NOMO-1 (cell line): ENCODE measurements at regions not wholly inside any gene's neighbourhood (a gene's known extent, or its start where the extent isn't known, plus 50 kb on each side); places are given as distances from the start of the nearest gene placed in this dataset.

ENCODE experiments used
- DNase-seq, 2 experiments: peaks; one replicate each; lab custom pipeline; 2025; ENCODE audit not compliant: unreplicated experiment in 2 of 2; lab: John Stamatoyannopoulos, UW

DNA sequence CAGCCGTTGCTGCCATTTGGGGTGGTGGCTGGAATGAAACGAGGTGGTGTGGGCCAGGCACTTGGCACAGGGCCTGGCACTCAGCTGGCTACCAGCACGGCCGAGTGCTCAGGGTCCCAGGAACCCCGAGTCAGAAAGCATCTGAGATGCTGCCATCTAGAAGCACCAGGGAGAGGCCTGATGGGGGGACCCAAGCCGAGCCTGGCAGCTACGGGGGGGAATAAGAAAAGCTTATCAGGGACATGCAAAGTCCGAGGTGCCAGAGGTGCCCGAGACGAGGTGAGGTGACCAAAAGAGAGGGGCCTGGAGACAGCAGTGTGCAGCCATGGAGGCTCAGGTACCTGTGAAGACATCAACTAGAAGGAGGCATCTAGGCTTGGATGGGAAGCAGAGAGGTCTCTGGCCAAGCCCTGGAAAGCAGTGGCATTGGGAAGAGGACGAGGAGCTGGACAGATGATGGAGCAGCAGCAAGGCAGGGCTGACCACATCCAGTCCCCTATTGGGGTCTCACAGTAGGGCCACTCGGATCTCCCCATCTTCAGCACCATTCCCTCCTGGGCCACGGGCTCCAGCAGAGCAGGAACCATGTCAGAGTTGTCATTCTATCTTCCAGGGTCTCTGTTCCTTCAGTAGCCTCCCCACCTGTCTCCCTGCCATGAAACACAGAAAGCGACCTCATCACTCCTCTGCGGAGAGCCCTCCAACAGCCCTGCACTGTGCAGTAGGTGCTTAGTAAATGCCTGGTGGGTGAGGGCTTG, 59.3 kb upstream of the DIO3 start:
- DNase-seq, result no peak

DNA sequence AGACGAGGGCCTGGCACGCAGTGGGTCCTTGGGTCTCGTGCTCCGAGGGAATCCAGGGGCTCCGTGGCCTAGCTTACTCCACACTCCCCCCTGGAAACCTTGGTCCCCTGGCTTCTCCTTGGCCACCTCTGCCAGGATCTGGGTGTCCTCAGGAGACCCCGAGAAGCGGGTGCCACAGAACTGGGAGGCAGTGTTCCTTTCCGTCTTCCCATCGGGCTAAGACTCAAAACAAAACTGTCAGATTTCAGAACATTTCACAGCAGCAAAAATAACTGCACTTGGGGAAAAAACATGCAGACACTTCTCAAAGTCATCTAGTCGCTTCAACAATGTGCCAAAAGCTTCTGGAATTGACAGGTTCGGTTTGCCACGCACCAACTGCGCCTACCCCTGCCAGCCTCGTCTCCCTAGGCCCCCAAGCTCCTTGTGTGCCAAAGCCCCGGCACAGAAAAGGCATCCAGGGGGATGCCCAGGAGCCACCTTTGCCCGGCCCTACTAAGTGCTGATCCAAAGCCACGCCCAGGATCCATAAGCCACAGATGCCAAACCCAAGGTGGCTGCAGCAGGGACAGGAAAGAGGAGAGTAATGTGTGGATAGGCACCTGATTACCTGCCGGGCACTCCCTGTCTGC, 58.4 kb upstream of the DIO3 start:
- no peak for DNase-seq

DNA sequence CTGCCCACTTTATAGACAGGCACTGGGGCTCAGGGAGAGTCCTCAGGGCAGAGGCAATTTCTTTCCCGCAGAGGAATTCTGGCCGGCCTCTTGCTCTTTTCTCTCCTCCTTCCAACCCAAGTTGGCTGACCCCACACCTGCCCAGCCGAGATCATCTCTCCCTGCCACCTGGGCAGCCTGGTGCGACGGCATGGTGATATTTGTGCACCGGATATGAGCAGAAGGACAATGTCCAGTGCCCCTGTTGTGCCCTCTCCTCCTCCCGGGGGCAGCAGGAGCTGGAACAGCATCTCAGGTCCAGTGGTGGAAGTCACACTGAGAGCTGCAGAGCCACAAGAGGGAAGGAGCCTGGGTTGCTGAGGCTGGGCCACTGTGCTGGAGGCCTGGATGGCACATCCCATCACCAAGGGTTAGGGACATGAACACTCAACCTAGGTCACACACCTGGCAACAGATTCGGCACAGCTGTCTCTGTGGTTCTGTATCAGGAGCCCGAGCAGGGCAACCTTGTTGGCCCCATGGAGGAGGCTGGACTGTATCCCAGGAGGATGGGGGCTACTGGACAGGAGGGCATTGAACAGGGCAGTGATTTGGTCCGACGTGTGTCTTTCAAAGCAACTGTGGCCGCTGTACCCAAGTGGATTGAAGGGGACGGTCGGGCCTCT, 57.7 kb upstream of the DIO3 start:
- DNase-seq, result no peak

DNA sequence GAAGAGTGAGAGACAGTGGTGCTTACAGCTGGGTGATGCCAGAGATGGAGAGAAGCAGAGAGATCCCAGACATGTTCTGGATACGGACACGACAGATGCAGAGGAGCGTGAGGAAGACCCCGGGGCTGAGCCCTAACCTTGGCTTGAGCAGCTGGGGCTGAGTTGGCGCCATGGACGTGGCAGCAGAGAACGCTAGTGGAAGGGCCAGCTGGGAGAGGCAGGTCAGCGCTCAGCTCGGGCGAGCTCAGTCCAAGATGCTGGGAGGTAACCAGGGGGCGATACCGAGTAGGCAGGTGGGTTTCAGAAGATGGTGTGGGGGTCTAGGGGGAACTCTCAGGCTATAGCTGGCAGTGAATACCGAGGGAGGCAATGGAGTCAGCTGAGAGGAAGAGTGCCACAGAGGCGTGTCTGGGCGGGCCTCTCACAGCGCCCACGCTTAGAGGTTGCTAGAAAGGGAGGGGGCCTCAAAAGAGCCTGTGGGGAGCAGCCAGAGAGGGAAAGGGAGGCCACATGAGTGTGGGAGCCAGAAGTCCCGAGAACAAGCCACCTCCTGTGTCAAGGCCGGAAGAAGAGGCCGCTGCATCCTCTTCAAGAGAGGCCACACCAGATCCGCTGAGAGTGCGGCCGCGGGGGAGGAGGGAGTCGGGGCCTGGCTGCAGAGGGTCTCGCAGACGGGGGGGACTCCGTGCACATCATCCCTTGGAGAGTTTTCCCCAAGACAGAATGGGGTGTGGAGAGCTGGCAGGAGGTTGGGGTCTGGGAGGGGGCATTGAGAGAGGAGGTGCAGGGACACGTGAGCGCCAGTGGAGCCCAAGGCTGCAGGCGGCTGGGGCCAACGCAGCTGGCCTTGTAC, 57.0 kb upstream of the DIO3 start:
- no peak for DNase-seq

DNA sequence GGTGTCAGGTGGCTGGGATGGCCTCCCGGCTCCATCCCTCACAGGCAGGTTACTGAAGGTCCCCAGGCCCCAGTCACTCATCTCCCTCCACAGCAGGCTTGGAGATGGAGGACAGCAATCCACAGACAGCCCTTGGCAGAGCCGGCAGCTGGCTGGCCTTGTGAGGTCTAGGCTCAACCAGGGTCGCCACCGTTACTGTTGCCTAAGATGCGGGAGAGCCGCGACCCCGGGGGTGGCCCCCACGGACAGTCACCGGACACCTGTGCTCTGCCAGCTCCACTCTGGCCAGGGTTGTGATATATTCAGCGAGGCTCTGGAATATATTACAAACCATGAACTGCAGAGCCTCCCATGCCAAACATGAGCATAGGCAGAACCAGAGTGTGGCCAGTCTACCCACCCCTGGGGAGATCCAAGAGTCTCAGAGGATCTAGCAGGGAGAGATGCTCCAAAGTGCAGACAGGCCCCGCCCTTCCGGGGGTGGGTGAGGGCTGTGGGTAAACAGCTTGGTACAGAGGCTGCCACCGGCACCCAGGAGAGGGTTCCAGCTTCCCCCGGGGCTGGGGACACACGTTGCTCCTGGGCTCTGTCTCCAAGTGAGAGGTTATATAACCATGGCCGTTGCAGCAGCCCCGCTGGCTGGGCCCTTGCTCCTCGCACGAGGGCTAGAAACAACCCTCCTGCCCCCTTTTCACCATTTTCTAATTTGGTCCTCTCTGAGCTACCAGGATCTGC, 55.9 kb upstream of the DIO3 start:
- DNase-seq, result no peak

DNA sequence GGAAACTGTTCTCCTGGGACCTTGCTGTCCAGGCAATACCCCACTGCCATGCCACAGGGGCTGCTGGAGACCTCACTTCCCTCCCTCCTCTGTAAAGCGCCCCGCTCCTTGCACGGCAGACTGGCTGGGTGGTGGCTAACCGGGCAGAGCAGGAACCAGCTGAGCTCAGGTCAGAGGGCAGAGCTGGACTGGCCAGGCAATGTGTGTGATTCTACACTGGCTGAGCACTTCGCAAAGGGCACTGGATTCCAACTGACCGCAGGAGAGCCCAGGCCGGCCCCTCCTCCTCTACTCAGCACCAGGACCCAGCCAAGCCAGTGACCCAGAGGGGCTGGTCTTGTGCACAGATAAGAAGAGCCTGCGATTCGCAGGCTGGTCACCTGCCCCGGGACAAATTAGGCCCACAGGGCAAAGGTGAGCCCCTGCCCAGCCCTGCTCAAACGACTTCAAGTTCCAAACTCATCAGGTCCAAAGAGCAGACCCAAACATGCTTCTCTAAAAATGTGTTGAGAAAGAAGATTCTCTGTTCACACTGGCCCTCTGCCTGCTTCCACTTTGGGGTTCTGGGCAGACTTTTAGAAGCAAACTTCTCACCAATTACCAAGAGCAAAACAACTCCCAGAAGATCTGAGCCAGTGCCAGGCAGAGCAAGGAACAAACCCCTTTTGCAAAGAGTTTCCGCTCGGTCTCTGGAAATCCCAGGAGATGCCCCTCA, 54.9 kb upstream of the DIO3 start:
- no peak for DNase-seq

DNA sequence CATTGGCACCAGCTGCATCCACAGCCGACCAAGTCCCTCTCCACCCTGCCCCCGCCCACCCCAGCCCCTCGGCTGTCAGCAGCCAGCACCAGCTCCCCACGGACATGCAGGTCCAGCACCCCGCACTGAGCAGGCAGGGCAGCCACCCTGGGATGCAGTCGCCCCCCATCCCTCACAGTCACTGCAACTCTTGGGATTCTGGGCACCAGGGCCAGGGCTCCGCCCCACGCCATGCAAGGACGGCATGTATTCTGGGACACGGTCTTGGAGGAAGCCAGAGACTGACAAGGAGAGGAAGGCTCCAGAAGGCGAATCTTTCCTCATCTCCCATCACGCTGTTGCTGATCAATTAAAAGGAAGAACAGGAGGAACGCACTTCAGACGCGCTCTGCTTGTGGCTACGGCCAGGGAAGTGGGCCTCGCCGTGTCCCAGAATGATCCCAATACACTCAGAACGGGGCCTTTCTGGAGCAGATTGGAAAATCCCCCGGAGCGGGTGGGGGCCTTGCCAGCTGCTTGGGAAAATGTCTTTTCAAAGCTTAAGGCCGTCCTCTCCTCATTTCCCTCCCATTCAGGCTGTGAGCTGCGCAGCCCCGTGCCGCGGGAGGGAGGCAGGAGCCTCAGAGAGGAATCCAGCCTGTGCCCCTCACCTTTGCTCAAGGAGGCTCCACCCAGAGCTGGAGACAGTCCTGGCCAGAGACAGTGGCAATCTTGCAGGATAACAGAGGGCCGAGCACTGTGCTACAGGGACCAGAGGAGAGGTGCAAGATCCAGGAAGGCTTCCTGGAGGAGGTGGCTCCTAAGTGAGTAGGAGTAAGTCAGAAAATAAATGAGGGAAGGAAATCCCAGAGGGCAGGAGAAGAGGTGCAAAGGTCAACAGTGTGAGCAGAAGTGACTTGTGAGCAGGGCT, 54.1 kb upstream of the DIO3 start:
- DNase-seq, result no peak

DNA sequence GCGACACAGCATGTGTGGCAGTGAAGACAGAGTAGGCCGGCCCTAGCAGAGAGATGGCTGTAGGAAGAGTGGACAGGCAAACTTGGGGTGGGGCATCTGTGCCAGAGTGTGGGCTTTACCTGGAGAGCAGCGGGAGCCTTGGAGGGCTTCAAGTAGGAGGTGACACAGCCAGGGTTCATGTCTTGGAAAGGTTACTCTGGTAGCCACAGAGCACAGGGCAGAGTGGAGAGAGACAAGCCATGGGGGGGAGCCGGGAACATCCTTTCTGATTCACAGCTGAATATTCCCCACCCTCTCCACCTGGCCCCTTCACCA, 53.5 kb upstream of the DIO3 start:
- DNase-seq, result no peak

DNA sequence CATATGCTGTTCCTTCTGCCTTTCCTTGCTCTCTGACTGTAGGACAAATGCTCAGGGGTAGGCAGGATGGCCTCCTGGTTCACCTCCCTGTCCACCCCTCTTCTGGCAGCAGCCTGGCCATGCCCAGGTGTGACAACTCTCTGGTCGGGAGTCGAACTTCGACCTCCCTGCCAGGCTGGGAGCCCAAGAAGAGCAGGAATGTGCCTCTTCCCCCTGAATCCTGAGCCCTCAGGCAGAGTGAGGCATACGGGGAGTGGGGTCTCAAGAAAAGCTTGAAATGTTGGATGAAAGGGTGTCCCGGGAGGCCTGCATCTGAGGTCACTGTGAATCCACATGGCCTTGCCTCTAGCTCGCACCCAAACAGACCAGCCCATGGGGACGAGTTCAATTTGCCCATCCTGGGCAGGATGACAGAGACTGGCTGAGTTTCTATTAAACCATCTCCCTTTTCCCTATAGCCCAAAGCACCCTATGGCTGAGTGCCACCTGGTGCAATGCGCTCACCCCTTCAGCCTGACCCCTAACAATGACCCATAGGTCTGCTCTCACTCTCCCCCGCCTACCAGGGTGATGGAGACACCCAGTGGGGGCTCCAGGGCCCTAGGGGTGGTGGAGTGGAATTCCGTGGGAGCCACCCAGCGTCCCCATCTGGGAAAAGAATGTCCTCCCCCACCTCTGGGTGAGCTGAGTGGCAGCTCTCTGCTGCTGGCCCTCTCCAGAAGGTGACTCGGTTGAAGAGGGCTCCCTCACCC, 52.9 kb upstream of the DIO3 start:
- DNase-seq, result no peak

DNA sequence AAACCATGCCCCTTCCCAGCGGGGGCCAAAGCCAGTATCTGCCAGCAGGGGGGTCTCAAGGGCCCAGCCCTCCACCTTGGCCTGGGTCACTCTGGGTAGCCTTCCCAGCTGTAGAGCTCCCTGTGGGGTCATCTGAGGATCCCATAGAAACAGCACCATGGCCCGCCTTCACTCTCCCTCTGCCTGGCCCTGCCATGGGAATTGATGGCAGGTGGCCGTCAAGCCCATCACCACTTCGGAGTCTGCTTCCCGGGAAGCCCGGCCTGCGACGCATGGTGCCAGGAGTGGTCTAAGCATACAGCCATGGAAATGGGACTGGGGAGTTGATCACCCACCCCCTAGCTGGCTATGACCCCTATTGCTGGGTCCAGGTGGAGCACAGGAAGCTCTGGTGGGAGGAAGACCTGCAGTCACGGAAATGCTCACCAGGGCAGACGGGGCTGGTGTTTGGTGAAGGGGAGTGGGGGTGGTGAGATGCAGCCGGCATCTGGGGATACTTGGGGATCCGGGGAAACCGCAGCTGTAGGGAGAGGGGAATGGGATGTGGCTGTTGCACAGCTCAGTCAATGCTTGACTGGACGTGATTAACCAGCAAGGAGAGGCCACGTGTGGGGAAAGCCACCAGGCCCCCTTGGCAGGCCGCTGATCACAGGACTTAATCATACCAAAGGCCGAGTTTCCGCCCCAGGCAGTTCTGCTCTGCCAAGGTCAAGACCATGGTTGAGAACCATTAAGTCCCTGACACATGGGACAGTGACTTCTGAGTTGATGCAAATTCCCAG, 52.2 kb upstream of the DIO3 start:
- DNase-seq, result no peak

DNA sequence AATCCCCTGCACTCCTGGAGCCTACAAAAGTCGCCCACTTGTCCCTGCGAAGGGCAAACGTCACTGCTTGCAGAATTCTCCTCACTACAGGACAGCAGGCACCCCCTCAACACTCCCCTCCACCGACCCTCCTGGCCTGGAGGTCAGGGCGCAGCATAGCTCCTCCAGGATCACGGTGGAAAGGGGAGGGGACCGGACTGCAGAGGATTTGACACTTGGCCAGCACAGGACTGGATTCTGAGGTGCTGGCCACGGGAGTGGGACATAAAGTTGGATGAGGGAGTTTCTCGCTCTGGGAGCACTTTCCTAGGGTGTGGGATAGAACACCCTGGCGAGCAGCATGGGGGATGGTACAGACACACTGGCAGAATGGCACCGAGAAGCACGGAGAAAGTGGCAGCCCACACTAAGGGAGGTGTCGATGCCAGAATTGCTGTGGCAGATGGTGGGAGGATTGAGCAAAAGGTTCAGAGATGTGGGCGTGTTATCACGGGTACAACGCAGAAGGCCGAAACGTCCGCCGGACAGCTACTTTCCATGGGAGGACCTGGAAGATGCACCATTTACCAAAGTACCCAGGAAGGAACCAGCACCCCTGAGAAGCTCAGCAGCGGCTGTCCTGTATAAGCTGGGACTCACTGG, 51.4 kb upstream of the DIO3 start:
- DNase-seq, result no peak

DNA sequence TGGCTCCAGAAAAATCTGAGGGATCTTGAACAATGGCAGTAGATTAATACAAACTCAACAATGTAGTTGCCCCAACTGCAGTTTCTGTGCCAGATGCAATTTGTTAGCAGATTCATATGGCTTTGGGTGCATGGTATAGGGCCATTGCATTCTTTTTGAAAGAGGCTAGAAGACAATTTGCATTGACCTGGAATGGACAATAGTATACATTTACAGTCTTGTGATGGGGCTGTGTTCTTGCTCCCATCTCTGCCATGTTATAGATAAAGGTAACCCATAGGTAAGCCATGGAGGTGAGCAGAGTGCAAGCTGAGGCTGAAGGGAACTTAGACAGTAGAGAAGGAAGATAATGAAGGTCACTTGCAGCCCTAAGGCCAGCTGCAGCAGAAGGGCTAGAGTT, 50.1 kb upstream of the DIO3 start:
- no peak for DNase-seq
